Activated naive CD4-positive, alpha-beta T cell treated with anti-CD3 and anti-CD28 coated beads, Interleukin-2, amount 10 ng/mL, durations not matched to agents 7 days and 5 days (primary cell): ENCODE measurements at regions not wholly inside any gene's neighbourhood (a gene's known extent, or its start where the extent isn't known, plus 50 kb on each side); places are given as distances from the start of the nearest gene placed in this dataset.

ENCODE experiments used
- CTCF ChIA-PET: fragments of 350-600 bp; sonication (Branson Sonifier 250); formaldehyde crosslinking; loops from one replicate; lab custom pipeline; 2021; ENCODE audit warnings: antibody characterized with exemption; lab: Charles Lee
- DNase-seq: peaks from one replicate; pipeline ENCODE4 v3.0.0-alpha.2; 2020
- H3K27ac Mint-ChIP-seq: one replicate; pipeline ENCODE4 v1.8.0; 2021; ENCODE audit warnings: mild to moderate bottlenecking, moderate library complexity, mixed read lengths
- H3K27me3 Mint-ChIP-seq: one replicate; pipeline ENCODE4 v1.8.0; 2021; ENCODE audit warnings: mild to moderate bottlenecking, mixed read lengths
- H3K36me3 Mint-ChIP-seq: one replicate; pipeline ENCODE4 v1.8.0; 2021; ENCODE audit warnings: mixed read lengths
- H3K4me1 Mint-ChIP-seq: one replicate; pipeline ENCODE4 v1.8.0; 2021; ENCODE audit warnings: mixed read lengths
- H3K4me3 Mint-ChIP-seq: one replicate; pipeline ENCODE4 v1.8.0; 2021; ENCODE audit warnings: mild to moderate bottlenecking, moderate library complexity, mixed read lengths
- H3K9me3 Mint-ChIP-seq: one replicate; pipeline ENCODE4 v1.8.0; 2021; ENCODE audit warnings: mixed read lengths

DNA sequence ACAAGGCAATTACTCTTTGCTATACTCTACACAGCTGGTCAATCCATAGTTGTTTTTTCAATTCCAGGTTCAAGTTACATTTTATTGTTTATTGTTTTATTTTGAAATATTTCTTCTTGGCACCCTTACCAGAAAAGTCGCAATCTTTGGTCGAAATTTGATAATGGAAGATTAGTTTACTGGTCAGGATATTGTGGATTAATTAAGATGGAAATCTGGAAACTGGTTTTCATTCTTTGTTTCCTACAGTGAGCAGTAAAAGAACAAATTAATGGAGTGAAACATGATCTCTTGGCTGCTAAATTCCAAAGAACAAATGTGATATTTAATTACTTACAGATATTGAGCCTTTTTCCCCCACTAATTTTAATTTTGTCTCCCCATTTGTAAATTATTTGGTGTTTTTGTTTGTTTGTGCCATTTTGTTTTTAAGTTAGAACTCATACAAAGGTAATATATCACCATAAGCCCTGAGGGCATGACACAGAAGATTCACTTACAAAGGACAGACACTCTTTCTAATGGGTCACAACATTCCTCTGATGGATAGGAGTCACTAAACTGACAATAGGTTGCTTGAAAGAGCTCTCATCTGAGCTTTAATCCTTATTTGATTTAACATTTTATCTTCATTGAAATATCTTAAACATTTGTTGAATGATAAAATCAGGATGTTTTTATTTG is 700.2 kb downstream of the KCNJ2 start:
- no peaks in the 10 kb centered on the region for H3K4me1 Mint-ChIP-seq
- no peak overlapping the region for H3K4me3 Mint-ChIP-seq
- peaks cover 5% of the 10 kb centered on the region for H3K9me3 Mint-ChIP-seq
- H3K27me3 Mint-ChIP-seq = no peaks in the 10 kb centered on the region
- H3K27ac Mint-ChIP-seq = no peak overlapping the region
- CTCF ChIA-PET = no interaction called here
- no peaks in the 10 kb centered on the region for H3K36me3 Mint-ChIP-seq
- no peak for DNase-seq

DNA sequence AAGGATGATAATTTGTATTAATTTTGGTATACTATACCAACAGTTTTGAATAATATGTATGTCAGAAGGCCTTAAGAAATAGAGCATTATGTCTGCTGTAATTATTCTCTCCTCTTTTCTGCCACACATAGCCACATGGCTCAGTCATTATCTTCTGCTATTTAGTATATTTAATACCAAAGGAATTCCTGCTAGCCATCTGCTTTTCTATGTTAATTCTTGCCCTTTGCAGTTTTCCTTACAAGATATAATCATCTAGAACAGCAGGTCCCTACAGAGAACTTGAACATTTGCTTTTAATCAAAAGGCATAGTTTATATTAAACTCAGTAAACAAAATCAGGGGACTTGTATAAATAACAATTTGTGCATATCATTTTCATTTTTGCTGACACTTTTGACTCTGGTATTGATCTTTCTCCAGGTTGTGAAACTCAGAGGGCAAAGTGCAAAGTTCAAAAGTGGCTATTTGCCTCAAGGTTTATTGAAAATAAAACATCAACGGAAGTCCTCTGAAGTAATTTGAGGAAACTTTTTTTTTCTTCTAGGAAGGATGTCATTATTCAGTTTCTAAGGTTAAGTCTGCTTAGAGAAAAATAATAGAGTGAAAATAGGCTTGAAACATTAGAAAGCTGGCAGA is 702.0 kb downstream of the KCNJ2 start:
- CTCF ChIA-PET = no interaction called here
- H3K9me3 Mint-ChIP-seq = peaks cover 8% of the 10 kb centered on the region
- no peak overlapping the region for H3K4me3 Mint-ChIP-seq
- no peaks in the 10 kb centered on the region for H3K4me1 Mint-ChIP-seq
- no peaks in the 10 kb centered on the region for H3K36me3 Mint-ChIP-seq
- no peak overlapping the region for H3K27ac Mint-ChIP-seq
- no peaks in the 10 kb centered on the region for H3K27me3 Mint-ChIP-seq
- DNase-seq = no peak

DNA sequence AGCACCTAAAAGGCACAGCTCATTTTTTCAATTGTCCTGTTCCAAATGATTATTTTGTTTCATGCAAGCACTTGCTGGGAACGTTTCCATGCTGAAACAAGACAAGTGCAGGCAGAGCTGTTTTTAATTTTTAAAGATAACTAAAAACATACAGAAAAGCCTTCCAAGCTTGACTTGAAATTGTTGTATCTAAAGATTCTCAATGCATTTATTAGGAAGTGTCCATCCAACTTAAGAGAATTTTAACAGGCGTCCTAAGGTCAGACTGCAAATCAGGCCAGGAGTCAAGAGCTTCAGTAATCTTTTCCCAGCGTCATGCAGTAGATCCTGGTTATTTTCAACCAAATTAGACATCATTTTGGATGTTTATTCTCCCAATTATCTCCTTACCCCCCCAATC is 702.8 kb downstream of the KCNJ2 start:
- no peaks in the 10 kb centered on the region for H3K4me1 Mint-ChIP-seq
- CTCF ChIA-PET = no interaction called here
- H3K27ac Mint-ChIP-seq = no peak overlapping the region
- H3K4me3 Mint-ChIP-seq = no peak overlapping the region
- H3K9me3 Mint-ChIP-seq = peaks cover 9% of the 10 kb centered on the region
- DNase-seq = no peak
- H3K27me3 Mint-ChIP-seq = no peaks in the 10 kb centered on the region
- no peaks in the 10 kb centered on the region for H3K36me3 Mint-ChIP-seq

GRCh38 chr17:70875729-70876310 is 706.5 kb downstream of the KCNJ2 start:
- peaks cover 9% of the 10 kb centered on the region for H3K9me3 Mint-ChIP-seq
- no peak overlapping the region for H3K4me3 Mint-ChIP-seq
- no peaks in the 10 kb centered on the region for H3K36me3 Mint-ChIP-seq
- no peak for DNase-seq
- CTCF ChIA-PET = no interaction called here
- H3K27ac Mint-ChIP-seq = no peak overlapping the region
- no peaks in the 10 kb centered on the region for H3K27me3 Mint-ChIP-seq
- H3K4me1 Mint-ChIP-seq = no peaks in the 10 kb centered on the region

GRCh38 chr17:70878879-70879278 is 709.5 kb downstream of the KCNJ2 start:
- DNase-seq = no peak
- CTCF ChIA-PET = no interaction called here
- Mint-ChIP-seq H3K27ac (no peak overlapping the region), H3K4me1 (no peaks in the 10 kb centered on the region), H3K27me3 (no peaks in the 10 kb centered on the region), H3K36me3 (no peaks in the 10 kb centered on the region), H3K9me3 (peaks cover 14% of the 10 kb centered on the region), H3K4me3 (no peak overlapping the region)

DNA sequence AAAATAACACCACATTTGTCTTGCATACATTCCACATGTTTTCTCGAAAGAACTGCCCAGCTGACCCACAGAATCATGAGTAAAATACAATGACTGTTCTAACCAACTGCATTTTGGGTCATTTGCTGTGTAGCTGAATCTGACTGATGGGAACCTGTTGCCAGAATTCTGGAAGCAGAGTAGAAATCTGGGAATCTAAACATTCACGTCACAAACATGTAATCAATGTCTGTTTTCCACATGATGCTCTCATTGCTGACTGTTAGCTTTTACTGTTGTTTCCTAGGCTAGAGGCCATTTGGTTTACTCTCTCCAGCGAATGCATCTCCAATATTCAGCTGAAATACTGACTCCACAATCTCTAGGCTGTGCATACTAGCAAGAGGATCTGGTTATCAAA is 710.1 kb downstream of the KCNJ2 start:
- CTCF ChIA-PET = no interaction called here
- H3K27ac Mint-ChIP-seq = no peak overlapping the region
- peaks cover 14% of the 10 kb centered on the region for H3K9me3 Mint-ChIP-seq
- H3K36me3 Mint-ChIP-seq = no peaks in the 10 kb centered on the region
- no peak overlapping the region for H3K4me3 Mint-ChIP-seq
- no peaks in the 10 kb centered on the region for H3K4me1 Mint-ChIP-seq
- DNase-seq = no peak
- H3K27me3 Mint-ChIP-seq = no peaks in the 10 kb centered on the region

GRCh38 chr17:70881093-70881492 is 711.8 kb downstream of the KCNJ2 start:
- no peaks in the 10 kb centered on the region for H3K27me3 Mint-ChIP-seq
- no peak overlapping the region for H3K4me3 Mint-ChIP-seq
- CTCF ChIA-PET = no interaction called here
- DNase-seq = no peak
- no peaks in the 10 kb centered on the region for H3K36me3 Mint-ChIP-seq
- H3K9me3 Mint-ChIP-seq = peaks cover 9% of the 10 kb centered on the region
- no peak overlapping the region for H3K27ac Mint-ChIP-seq
- no peaks in the 10 kb centered on the region for H3K4me1 Mint-ChIP-seq

- no peaks in the 10 kb centered on the region for H3K4me1 Mint-ChIP-seq
- no peaks in the 10 kb centered on the region for H3K27me3 Mint-ChIP-seq
- DNase-seq = no peak
- H3K9me3 Mint-ChIP-seq = peaks cover 7% of the 10 kb centered on the region
- H3K27ac Mint-ChIP-seq = no peak overlapping the region
- CTCF ChIA-PET = no interaction called here
- no peak overlapping the region for H3K4me3 Mint-ChIP-seq
- no peaks in the 10 kb centered on the region for H3K36me3 Mint-ChIP-seq
These were observed 713.2 kb downstream of the KCNJ2 start for GRCh38 chr17:70882504-70882903.

DNA sequence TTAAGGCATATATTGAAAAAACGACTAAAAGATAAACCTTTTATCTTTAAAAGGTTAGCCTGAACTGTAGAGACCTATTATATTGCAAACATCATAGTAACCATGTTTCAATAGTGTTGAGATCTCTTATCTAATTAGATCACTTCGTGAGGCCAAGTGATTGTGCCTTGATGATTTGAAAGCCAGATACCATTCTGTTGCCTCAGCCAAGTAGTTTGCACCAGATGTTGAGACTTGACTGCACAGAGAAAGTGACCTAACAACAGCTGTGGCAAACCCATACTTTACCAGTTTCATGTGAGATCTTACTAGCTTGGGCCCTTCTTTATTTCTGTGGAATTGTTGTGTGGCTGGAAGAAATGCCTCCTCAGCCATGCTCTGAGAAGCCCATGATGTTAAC is 717.3 kb downstream of the KCNJ2 start:
- Mint-ChIP-seq H3K36me3 (no peaks in the 10 kb centered on the region), H3K9me3 (peaks cover 7% of the 10 kb centered on the region), H3K27ac (no peak overlapping the region), H3K4me3 (no peak overlapping the region), H3K27me3 (no peaks in the 10 kb centered on the region), H3K4me1 (no peaks in the 10 kb centered on the region)
- CTCF ChIA-PET = no interaction called here
- DNase-seq = no peak

GRCh38 chr17:70888324-70888723 is 719.0 kb downstream of the KCNJ2 start:
- H3K4me1 Mint-ChIP-seq = no peaks in the 10 kb centered on the region
- no peak for DNase-seq
- no peak overlapping the region for H3K27ac Mint-ChIP-seq
- H3K9me3 Mint-ChIP-seq = no peaks in the 10 kb centered on the region
- H3K36me3 Mint-ChIP-seq = no peaks in the 10 kb centered on the region
- H3K4me3 Mint-ChIP-seq = no peak overlapping the region
- no peaks in the 10 kb centered on the region for H3K27me3 Mint-ChIP-seq
- CTCF ChIA-PET = no interaction called here

DNA sequence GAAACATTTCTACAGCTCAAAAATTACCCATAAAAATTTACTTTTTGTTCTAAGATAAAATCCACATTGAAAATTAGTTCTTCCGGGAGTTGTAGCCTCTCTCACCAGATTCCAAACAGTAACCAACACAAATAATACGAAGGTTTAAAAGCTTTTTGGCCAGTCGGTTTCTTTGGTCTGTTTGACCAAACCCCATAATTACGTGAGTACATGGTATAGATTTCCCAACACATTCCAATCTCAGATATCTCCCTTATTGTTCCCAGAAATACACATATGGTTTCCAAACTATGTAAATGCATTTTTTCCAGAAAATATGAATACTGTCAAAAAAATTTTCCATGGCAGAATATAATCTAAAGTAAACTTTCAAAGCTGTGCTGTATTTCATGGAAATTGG is 722.0 kb downstream of the KCNJ2 start:
- CTCF ChIA-PET = no interaction called here
- H3K9me3 Mint-ChIP-seq = peaks cover 6% of the 10 kb centered on the region
- H3K27ac Mint-ChIP-seq = no peak overlapping the region
- H3K4me1 Mint-ChIP-seq = no peaks in the 10 kb centered on the region
- DNase-seq = no peak
- no peak overlapping the region for H3K4me3 Mint-ChIP-seq
- no peaks in the 10 kb centered on the region for H3K27me3 Mint-ChIP-seq
- H3K36me3 Mint-ChIP-seq = no peaks in the 10 kb centered on the region

DNA sequence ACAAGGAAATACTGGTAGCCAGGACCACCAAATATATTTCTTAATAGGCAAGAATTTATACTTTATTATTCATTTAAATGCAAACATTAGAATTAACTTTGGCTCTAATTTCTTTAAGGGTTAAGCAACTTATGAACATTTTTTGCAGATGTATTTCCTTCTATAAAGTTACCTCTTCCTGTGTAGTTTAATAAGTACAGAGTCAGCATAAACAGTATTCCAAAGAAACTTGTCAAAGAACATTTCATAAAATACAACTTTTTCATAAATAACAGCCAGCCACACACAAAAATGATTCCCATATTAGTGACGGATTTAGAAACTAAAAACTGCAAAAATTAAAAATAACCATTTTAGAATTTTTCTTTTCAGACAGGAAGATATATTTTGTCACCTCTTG is 723.2 kb downstream of the KCNJ2 start:
- Mint-ChIP-seq H3K9me3 (peaks cover 9% of the 10 kb centered on the region), H3K4me1 (no peaks in the 10 kb centered on the region), H3K4me3 (no peak overlapping the region)

DNA sequence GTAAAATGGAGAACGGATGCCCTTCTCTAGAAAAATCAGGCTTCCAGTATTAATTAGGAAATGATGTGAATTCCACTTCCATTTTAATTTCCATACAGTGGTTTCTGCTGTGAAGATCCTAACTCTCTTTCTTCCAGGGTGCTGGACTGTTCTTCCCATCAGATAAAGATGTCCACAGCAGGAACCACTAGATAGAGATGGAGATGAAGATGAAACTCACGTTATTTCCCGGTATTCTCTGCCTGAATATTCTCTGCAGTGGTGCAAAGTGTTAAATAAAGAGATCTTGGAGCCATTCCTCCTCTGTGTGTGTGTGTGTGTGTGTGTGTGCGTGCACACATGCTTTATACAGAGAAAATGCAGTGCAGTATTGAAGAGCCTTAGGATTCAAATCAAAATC is 727.5 kb downstream of the KCNJ2 start:
- CTCF ChIA-PET = no interaction called here
- no peaks in the 10 kb centered on the region for H3K4me1 Mint-ChIP-seq
- H3K9me3 Mint-ChIP-seq = peaks cover 20% of the 10 kb centered on the region
- no peak overlapping the region for H3K27ac Mint-ChIP-seq
- H3K27me3 Mint-ChIP-seq = no peaks in the 10 kb centered on the region
- no peak for DNase-seq
- H3K36me3 Mint-ChIP-seq = no peaks in the 10 kb centered on the region
- H3K4me3 Mint-ChIP-seq = no peak overlapping the region

More for the DNA sequence above, 723.2 kb downstream of the KCNJ2 start:
- Mint-ChIP-seq H3K36me3 (no peaks in the 10 kb centered on the region), H3K27me3 (no peaks in the 10 kb centered on the region), H3K27ac (no peak overlapping the region)
- DNase-seq = no peak
- CTCF ChIA-PET = no interaction called here

DNA sequence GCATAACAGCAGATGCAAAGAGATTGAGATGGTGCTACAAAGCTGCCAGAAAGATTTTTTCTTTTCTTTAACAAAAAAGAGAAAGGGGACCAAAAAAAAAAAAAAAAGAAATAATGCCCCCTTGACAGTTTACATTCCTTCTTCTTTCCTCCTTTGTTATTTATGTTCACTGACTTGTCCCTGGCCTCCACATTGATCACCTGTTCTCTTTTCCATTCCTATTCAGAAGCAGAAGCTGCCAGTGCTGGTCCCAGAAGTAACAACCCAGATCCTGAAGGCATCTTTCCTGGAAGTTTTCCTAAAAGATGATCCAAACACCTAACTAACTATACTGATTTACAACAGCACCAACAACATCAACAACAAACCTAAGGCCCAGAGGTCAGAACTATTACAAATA is 728.1 kb downstream of the KCNJ2 start:
- CTCF ChIA-PET = no interaction called here
- Mint-ChIP-seq H3K4me1 (no peaks in the 10 kb centered on the region), H3K27me3 (no peaks in the 10 kb centered on the region), H3K4me3 (no peak overlapping the region), H3K27ac (no peak overlapping the region), H3K36me3 (no peaks in the 10 kb centered on the region), H3K9me3 (peaks cover 20% of the 10 kb centered on the region)
- DNase-seq = no peak

DNA sequence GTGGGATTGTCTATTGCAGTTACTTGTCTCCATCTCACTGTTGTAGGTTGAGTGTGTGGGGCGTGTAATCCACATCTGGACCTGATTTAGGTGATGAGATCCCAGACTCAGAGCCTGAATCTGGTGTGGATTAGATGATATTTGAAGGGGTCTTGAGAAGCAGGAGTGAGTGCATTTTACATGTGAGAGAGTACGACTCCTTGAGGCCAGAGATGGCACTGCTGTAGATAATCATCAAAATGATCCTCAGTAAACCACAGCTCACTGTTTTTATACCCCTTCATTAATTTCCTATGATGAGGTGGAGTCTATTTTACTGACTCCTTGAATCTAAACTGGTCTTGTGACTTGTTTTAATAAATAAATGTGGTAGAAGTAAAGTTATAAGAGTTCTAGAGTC is 732.5 kb downstream of the KCNJ2 start:
- Mint-ChIP-seq H3K36me3 (no peaks in the 10 kb centered on the region), H3K27me3 (no peaks in the 10 kb centered on the region), H3K4me3 (no peak overlapping the region), H3K9me3 (peaks cover 14% of the 10 kb centered on the region), H3K4me1 (no peaks in the 10 kb centered on the region), H3K27ac (no peak overlapping the region)
- CTCF ChIA-PET = no interaction called here
- DNase-seq = no peak
